K562 (cell line): ENCODE measurements at regions not wholly inside any gene's neighbourhood (a gene's known extent, or its start where the extent isn't known, plus 50 kb on each side); places are given as distances from the start of the nearest gene placed in this dataset.

Experiments used
- CAMTA2 ChIP-seq: fragments of 250-450 bp; sonication (Bioruptor Pico); conservative IDR thresholded peaks from 2 replicates; pipeline ENCODE4 v1.5.1; 2022
- CEBPB ChIP-seq: fragments of 450-650 bp; IDR thresholded peaks from 2 replicates; pipeline ENCODE4 v1.6.1; 2016; ENCODE audit warnings: missing genetic modification characterization, missing compliant biosample characterization
- CEBPG ChIP-seq, 3 experiments: fragments of 200-800 bp in 1 of 3; sonication (Bioruptor generic) in 1 of 3; sonication (generic) in 1 of 3; formaldehyde crosslinking in 1 of 3; IDR thresholded peaks in 2 of 3; conservative IDR thresholded peaks in 1 of 3; 2 replicates each; pipeline versions ENCODE4 v1.6.1 to v1.8.0; 2016 to 2022; ENCODE audit warnings: missing compliant biosample characterization in 2 of 3, missing genetic modification characterization in 2 of 3, mild to moderate bottlenecking in 1 of 3, missing genetic modification reagents in 1 of 3
- CTCF ChIP-seq, 3 experiments: IDR thresholded peaks in 2 of 3; conservative IDR thresholded peaks in 1 of 3; 2 replicates each; pipeline ENCODE4 v1.5.1; 2011 to 2012; ENCODE audit warnings: low read length in 3 of 3, mild to moderate bottlenecking in 3 of 3, control low read depth in 2 of 3, improper control_type of control experiment in 1 of 3, inconsistent platforms in 1 of 3, low read depth in 1 of 3, mixed read lengths in 1 of 3, moderate library complexity in 1 of 3; ENCODE audit not compliant: insufficient read depth in 2 of 3
- HDAC3 ChIP-seq: fragments of 450-650 bp; IDR thresholded peaks from 2 replicates; pipeline ENCODE4 v1.6.1; 2018; ENCODE audit warnings: borderline replicate concordance, mild to moderate bottlenecking, moderate library complexity; ENCODE audit not compliant: partially characterized antibody
- NCOA1 ChIP-seq: fragments of 450-650 bp; IDR thresholded peaks from 2 replicates; pipeline ENCODE4 v1.6.1; 2016; ENCODE audit warnings: low read depth
- POLR2AphosphoS2 ChIP-seq: IDR thresholded peaks from 2 replicates; pipeline ENCODE4 v1.6.1; 2012; ENCODE audit warnings: low read length, improper control_type of control experiment
- POLR2AphosphoS5 ChIP-seq: IDR thresholded peaks from 2 replicates; pipeline ENCODE4 v1.6.1; 2011; ENCODE audit warnings: mild to moderate bottlenecking, low read depth, low read length, moderate library complexity; ENCODE audit not compliant: control insufficient read depth, insufficient read depth
- SRSF7 ChIP-seq: fragments of 200-400 bp; formaldehyde crosslinking; optimal IDR thresholded peaks from 2 replicates; pipeline ENCODE3; 2017; ENCODE audit warnings: mild to moderate bottlenecking, low read depth, low read length
- ZNF449 ChIP-seq: fragments of 250-450 bp; sonication (Bioruptor Pico); IDR thresholded peaks from 2 replicates; pipeline ENCODE4 v1.8.0; 2022; ENCODE audit warnings: moderate library complexity, mild to moderate bottlenecking, inconsistent platforms

DNA sequence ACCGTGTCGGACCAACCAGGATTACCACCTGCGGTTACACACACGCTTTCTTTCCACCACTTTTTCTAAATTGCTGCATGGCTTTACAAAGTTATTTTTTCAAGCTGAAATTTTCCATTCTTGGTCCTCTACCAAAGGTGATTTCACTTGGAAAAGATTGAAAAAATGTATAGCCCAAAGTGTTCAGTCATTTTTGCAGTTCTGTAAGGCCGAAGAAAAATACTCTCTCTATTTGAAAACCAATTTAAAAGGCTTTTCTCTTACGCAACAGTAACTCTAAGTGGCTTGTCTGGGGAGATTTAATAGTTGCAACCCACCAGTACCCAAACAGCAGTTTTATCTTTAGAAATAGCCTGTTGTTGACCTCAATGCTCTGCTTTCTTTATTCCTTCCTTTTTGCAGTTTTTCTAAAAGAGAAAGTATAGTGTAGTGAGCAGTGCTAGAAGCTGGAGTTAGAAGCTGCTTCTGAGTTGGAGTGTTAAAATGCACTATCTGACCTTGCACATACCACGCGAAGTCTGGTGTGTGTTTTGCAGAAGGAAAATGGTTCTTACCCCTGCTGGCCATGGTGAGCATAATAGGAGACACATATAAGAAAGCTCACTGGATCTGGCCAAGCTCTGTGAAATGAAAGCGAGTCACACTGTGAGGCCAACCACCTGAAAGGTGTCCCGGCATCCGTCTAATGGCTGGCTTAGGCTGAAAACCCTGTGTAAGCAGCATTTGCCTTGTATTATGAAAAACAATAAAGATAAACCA, 201.0 kb upstream of the ADRA1D start (continued):
- 0 out of 6 replicates have a peak, but pooled peaks of 2 of the 3 experiments have one; percentile 5 to 12 for TF ChIP-seq CTCF (IDR thresholded peaks at IDR 0.05 in 2 of 3, conservative IDR thresholded peaks at IDR 0.05 in 1 of 3; ENCODE audit: insufficient read depth in 2 of 3, low read depth in 1 of 3, low read length in 3 of 3)
- TF ChIP-seq POLR2AphosphoS2, result no peak
- no peak for TF ChIP-seq CEBPG (CRISPR knock-in tag; IDR thresholded peaks at IDR 0.05)
- 0 out of 4 replicates have a peak, but pooled peaks of 1 of the 2 experiments have one; percentile 16 for TF ChIP-seq CEBPG (tag; conservative IDR thresholded peaks at IDR 0.05 in 1 of 2, IDR thresholded peaks at IDR 0.05 in 1 of 2)
- TF ChIP-seq NCOA1, result no peak
- no peak for TF ChIP-seq SRSF7
- TF ChIP-seq ZNF449, result no peak
- TF ChIP-seq POLR2AphosphoS5, result no peak
- TF ChIP-seq HDAC3, result no peak
- peak; percentile 18; the same call in 1 of the 2 replicates for TF ChIP-seq CEBPB (tag)
- no peak for TF ChIP-seq CAMTA2 (CRISPR knock-in tag)
